B cell (primary cell): ENCODE measurements at regions not wholly inside any gene's neighbourhood (a gene's known extent, or its start where the extent isn't known, plus 50 kb on each side); places are given as distances from the start of the nearest gene placed in this dataset.
"Not testable (repeated sequence)": the region's sequence is repeated elsewhere in the genome, so short reads cannot be mapped to it uniquely, and the experiment has no call there.

Experiments used
- ATAC-seq: fragments of 200-7000 bp; cut with Tn5 transposase; one replicate; pipeline ENCODE4 v1.10.0; 2021; ENCODE audit warnings: low read depth, mild to moderate bottlenecking, moderate number of reproducible peaks, moderate library complexity
- CTCF ChIA-PET: fragments of 350-600 bp; sonication (Branson Sonifier 250); formaldehyde crosslinking; loops from one replicate; lab custom pipeline; 2021; ENCODE audit warnings: antibody characterized with exemption, inconsistent platforms; lab: Charles Lee
- POLR2A ChIA-PET: fragments of 350-600 bp; sonication (Branson Sonifier 250); formaldehyde crosslinking; loops from one replicate; lab custom pipeline; 2021; ENCODE audit warnings: antibody characterized with exemption; lab: Charles Lee
- DNase-seq: peaks from one replicate; pipeline ENCODE4 v3.0.0; 2013
- H2AFZ ChIP-seq: 2 replicates; pipeline ENCODE4 v1.6.1; 2012; ENCODE audit warnings: mild to moderate bottlenecking, low read depth, low read length; ENCODE audit not compliant: insufficient read depth, poor library complexity, severe bottlenecking
- H3K27ac ChIP-seq, 2 donors: 1 replicate in 1 of 2; 2 replicates in 1 of 2; pipeline ENCODE4 v1.5.1; 2012 to 2013; ENCODE audit warnings: low read length in 2 of 2, mild to moderate bottlenecking in 2 of 2, moderate library complexity in 1 of 2
- H3K27me3 ChIP-seq, 4 experiments: fragments of 200-600 bp in 1 of 4; sonication (generic) in 1 of 4; replicated peaks in 1 of 4; 1 replicate in 2 of 4; 2 replicates in 2 of 4; pipeline versions ENCODE4 v1.6.1 to v1.7.0; 2013 to 2016; ENCODE audit warnings: low read length in 3 of 4, mild to moderate bottlenecking in 2 of 4, mixed read lengths in 1 of 4, moderate library complexity in 1 of 4; ENCODE audit not compliant: insufficient read depth in 4 of 4, control insufficient read depth in 3 of 4; ENCODE audit errors: control extremely low read depth in 1 of 4
- H3K36me3 ChIP-seq, 2 experiments: replicated peaks in 1 of 2; 1 replicate in 1 of 2; 2 replicates in 1 of 2; pipeline versions ENCODE4 v1.6.1 to v1.7.1; 2013; ENCODE audit warnings: low read length in 1 of 2; ENCODE audit not compliant: insufficient read depth in 2 of 2, control insufficient read depth in 1 of 2; ENCODE audit errors: control extremely low read depth in 1 of 2, extremely low read depth in 1 of 2
- H3K4me1 ChIP-seq, 2 donors: fragments of 200-600 bp in 1 of 2; sonication (generic) in 1 of 2; 1 replicate in 1 of 2; 2 replicates in 1 of 2; pipeline versions ENCODE4 v1.5.1 to v1.6.1; 2013 to 2017; ENCODE audit warnings: low read length in 2 of 2; ENCODE audit not compliant: control insufficient read depth in 2 of 2, insufficient read depth in 2 of 2
- H3K4me2 ChIP-seq: replicated peaks from 2 replicates; pipeline ENCODE3; 2012; ENCODE audit warnings: mild to moderate bottlenecking, low read depth, low read length; ENCODE audit not compliant: poor library complexity, severe bottlenecking
- H3K4me3 ChIP-seq, 5 experiments: fragments of 200-600 bp in 1 of 5; sonication (generic) in 1 of 5; 1 replicate in 3 of 5; 2 replicates in 2 of 5; pipeline versions ENCODE4 v1.5.1 to v1.7.0; 2011 to 2016; ENCODE audit warnings: low read length in 4 of 5, mild to moderate bottlenecking in 4 of 5, low read depth in 2 of 5, control low read depth in 1 of 5, moderate library complexity in 1 of 5; ENCODE audit not compliant: insufficient read depth in 1 of 5; ENCODE audit errors: control extremely low read depth in 1 of 5, extremely low read depth in 1 of 5
- H3K79me2 ChIP-seq: fragments of 200-600 bp; sonication (generic); one replicate; pipeline ENCODE4 v1.6.0; 2016; ENCODE audit warnings: low read length; ENCODE audit not compliant: control insufficient read depth, insufficient read depth
- H3K9ac ChIP-seq: fragments of 200-600 bp; sonication (generic); 2 replicates; pipeline ENCODE4 v1.6.1; 2017; ENCODE audit warnings: mild to moderate bottlenecking, low read length, moderate library complexity
- H3K9me3 ChIP-seq, 3 donors: one replicate each; pipeline versions ENCODE4 v1.6.1 to v1.7.1; 2013; ENCODE audit warnings: low read length in 2 of 3; ENCODE audit not compliant: control insufficient read depth in 2 of 3, insufficient read depth in 1 of 3; ENCODE audit errors: control extremely low read depth in 1 of 3
- H4K20me1 ChIP-seq: 2 replicates; pipeline ENCODE4 v1.6.0; 2012; ENCODE audit warnings: mild to moderate bottlenecking, low read length; ENCODE audit not compliant: insufficient read depth, control insufficient read depth, poor library complexity, severe bottlenecking
- H3K27ac Mint-ChIP-seq: one replicate; pipeline ENCODE4 v1.8.0; 2021; ENCODE audit warnings: mixed read lengths
- H3K27me3 Mint-ChIP-seq: one replicate; pipeline ENCODE4 v1.8.0; 2021; ENCODE audit warnings: mixed read lengths
- H3K4me1 Mint-ChIP-seq: one replicate; pipeline ENCODE4 v1.8.0; 2021; ENCODE audit warnings: mixed read lengths
- H3K4me3 Mint-ChIP-seq: one replicate; pipeline ENCODE4 v1.8.0; 2021; ENCODE audit warnings: mixed read lengths
- H3K9me3 Mint-ChIP-seq: one replicate; pipeline ENCODE4 v1.8.0; 2022; ENCODE audit warnings: mixed read lengths; ENCODE audit not compliant: insufficient read depth
- CTCF ChIP-seq: fragments of 200-600 bp; IDR thresholded peaks from one replicate; pipeline ENCODE4 v1.8.0; 2022; ENCODE audit warnings: antibody characterized with exemption, mild to moderate bottlenecking
- EZH2 ChIP-seq: IDR thresholded peaks from 2 replicates; pipeline ENCODE4 v1.6.1; 2012; ENCODE audit warnings: borderline replicate concordance, low read depth, mild to moderate bottlenecking, moderate library complexity, low read length; ENCODE audit not compliant: insufficient read depth, poor library complexity, severe bottlenecking
- WGBS: methylation state at CpG from one replicate; pipeline ENCODE4 v1.1.5; 2013; ENCODE audit warnings: missing lambda C conversion rate; ENCODE audit not compliant: insufficient coverage; 5-methylcytosine and 5-hydroxymethylcytosine counted together
- intact Hi-C: fragments of 100-400 bp; cut with micrococcal nuclease; formaldehyde crosslinking; loops from one replicate; pipeline ENCODE4 v1.10.0; 2022

DNA sequence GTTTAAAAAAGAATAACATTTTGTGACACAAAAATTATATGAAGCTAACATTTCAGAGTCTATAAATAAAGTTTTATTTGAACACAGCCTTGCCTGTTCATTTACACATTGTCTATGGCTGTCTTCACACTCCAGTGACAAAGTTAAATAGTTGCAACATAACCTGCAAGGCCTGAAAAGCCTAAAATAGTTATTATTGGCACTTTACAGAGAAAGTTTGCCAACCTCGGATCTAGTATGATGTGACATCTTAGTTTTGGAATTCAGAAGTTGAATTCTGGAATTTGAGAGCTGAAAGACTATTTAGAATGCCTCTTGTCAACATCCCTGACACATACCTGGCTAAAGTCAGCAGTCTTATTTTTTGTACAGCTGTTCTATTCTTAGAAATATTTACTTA lies 68.3 kb downstream of the DYRK2 start:
- H3K36me3 ChIP-seq: no peaks in the 10 kb centered on the region
- no peak overlapping the region for H3K27ac ChIP-seq
- H3K27ac Mint-ChIP-seq: no peak overlapping the region
- WGBS: no CpG with 5 or more reads among the region's 1 CpG
- ATAC-seq (no peak), DNase-seq (no peak)
- H3K4me3 ChIP-seq: no peak overlapping the region
- H2AFZ ChIP-seq: no peak overlapping the region
- intact Hi-C loops: no loop called here
- no peaks in the 10 kb centered on the region for H3K9me3 ChIP-seq
- H3K9ac ChIP-seq: no peak overlapping the region
- POLR2A ChIA-PET: no interaction called here
- H3K4me2 ChIP-seq: no peak overlapping the region
- TF ChIP-seq CTCF: no peak
- TF ChIP-seq EZH2: no peak
- peaks cover 9% of the 10 kb centered on the region for H3K27me3 Mint-ChIP-seq
- no peaks in the 10 kb centered on the region for H3K27me3 ChIP-seq
- no peaks in the 10 kb centered on the region for H3K9me3 Mint-ChIP-seq
- no peaks in the 10 kb centered on the region for H3K79me2 ChIP-seq
- no peaks in the 10 kb centered on the region for H3K4me1 Mint-ChIP-seq
- H3K4me3 Mint-ChIP-seq: no peak overlapping the region
- CTCF ChIA-PET: no interaction called here
- no peaks in the 10 kb centered on the region for H3K4me1 ChIP-seq
- H4K20me1 ChIP-seq: no peaks in the 10 kb centered on the region

- H3K27me3 ChIP-seq, POLR2A ChIA-PET, H3K4me3 ChIP-seq, H3K9ac ChIP-seq, H3K27ac Mint-ChIP-seq, H3K4me3 Mint-ChIP-seq, CTCF ChIA-PET, H3K4me1 ChIP-seq, H3K27me3 Mint-ChIP-seq, H3K36me3 ChIP-seq, ATAC-seq, H3K4me2 ChIP-seq, H3K9me3 Mint-ChIP-seq, H2AFZ ChIP-seq, H3K4me1 Mint-ChIP-seq, H3K9me3 ChIP-seq, intact Hi-C loops, H3K27ac ChIP-seq, DNase-seq, H3K79me2 ChIP-seq, H4K20me1 ChIP-seq: not testable (repeated sequence)
- 80% methylated on average over 3 of the region's 30 CpGs for WGBS
These were observed 70.8 kb downstream of the DYRK2 start for GRCh38 chr12:67719303-67719702.
